ENCODE measurements at regions not wholly inside any gene's neighbourhood (a gene's known extent, or its start where the extent isn't known, plus 50 kb on each side); places are given as distances from the start of the nearest gene placed in this dataset.
"Not testable (repeated sequence)": the region's sequence is repeated elsewhere in the genome, so short reads cannot be mapped to it uniquely, and the experiment has no call there.

DNA sequence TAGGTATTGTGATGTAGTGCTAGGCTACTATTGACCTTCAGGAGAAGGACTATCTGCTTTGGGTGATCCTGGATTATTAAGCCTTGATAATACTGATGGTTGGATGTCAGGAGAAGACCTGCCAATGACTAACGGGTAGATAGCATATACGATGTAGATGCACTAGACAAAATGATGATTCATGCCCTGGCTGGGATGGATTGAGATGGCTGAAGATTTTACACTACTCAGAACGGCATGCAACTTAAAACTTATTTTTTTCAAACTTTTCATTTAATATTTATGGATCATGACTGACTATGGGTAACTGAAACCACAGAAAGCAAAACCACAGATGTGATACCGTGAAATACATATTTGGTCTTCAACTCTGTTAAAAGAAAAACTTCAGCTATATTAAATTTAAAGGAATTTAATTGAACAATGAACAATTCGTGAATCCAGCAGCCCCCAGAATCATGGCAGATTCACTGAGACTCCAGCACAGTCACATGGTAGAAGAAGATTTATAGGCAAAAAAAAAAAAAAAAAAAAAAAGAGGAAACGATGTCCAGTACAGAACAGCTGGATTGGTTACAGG, 124.6 kb upstream of the CDK13 start:
- DNase-seq (ENCODE audit: low spot score): no peak

GRCh38 chr7:39826166-39826565, 123.9 kb upstream of the CDK13 start:
- no peak for DNase-seq (ENCODE audit: low spot score)
- TF ChIP-seq, protein P1, sequence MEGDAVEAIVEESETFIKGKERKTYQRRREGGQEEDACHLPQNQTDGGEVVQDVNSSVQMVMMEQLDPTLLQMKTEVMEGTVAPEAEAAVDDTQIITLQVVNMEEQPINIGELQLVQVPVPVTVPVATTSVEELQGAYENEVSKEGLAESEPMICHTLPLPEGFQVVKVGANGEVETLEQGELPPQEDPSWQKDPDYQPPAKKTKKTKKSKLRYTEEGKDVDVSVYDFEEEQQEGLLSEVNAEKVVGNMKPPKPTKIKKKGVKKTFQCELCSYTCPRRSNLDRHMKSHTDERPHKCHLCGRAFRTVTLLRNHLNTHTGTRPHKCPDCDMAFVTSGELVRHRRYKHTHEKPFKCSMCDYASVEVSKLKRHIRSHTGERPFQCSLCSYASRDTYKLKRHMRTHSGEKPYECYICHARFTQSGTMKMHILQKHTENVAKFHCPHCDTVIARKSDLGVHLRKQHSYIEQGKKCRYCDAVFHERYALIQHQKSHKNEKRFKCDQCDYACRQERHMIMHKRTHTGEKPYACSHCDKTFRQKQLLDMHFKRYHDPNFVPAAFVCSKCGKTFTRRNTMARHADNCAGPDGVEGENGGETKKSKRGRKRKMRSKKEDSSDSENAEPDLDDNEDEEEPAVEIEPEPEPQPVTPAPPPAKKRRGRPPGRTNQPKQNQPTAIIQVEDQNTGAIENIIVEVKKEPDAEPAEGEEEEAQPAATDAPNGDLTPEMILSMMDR (IDR thresholded peaks at IDR 0.05; ENCODE audit: extremely low read depth, missing control alignments): no peak

More for the DNA sequence above, 124.6 kb upstream of the CDK13 start:
- TF ChIP-seq, protein P1 (IDR thresholded peaks at IDR 0.05; ENCODE audit: extremely low read depth, missing control alignments): no peak

- no peak for DNase-seq (ENCODE audit: low spot score)
- TF ChIP-seq, protein P1 (IDR thresholded peaks at IDR 0.05; ENCODE audit: extremely low read depth, missing control alignments): no peak
These were observed 122.5 kb upstream of the CDK13 start for GRCh38 chr7:39827571-39827970.

GRCh38 chr7:39829028-39829427, 121.0 kb upstream of the CDK13 start:
- TF ChIP-seq, protein P1 (IDR thresholded peaks at IDR 0.05; ENCODE audit: extremely low read depth, missing control alignments): no peak
- DNase-seq (ENCODE audit: low spot score): no peak

DNA sequence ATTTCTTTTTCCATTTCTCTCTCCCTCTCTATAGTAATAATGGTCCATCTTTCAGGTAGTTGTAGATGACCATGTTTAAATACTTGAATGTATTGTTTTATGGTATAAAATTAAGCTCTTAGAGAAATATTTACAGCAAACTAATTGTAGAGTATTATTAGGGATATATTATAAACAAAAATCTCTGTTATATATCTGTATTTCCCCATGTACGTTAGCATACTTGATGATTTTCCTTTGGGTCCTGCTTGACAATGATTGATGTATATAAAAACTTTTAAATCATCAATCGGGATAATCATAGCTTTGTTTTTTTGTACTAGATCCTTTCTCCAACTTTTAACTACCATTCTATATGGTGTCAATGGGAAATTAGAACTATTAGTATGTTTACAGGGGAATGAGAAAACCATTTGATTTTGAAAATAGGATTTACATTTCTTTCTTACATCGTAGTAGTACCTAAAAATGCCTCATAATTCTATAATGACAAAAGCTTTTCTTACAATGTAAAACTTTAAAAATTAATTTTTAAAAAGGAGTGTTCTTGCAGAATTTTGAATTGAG, 117.5 kb upstream of the CDK13 start:
- DNase-seq (ENCODE audit: low spot score): no peak
- TF ChIP-seq, protein P1 (IDR thresholded peaks at IDR 0.05; ENCODE audit: extremely low read depth, missing control alignments): no peak

DNA sequence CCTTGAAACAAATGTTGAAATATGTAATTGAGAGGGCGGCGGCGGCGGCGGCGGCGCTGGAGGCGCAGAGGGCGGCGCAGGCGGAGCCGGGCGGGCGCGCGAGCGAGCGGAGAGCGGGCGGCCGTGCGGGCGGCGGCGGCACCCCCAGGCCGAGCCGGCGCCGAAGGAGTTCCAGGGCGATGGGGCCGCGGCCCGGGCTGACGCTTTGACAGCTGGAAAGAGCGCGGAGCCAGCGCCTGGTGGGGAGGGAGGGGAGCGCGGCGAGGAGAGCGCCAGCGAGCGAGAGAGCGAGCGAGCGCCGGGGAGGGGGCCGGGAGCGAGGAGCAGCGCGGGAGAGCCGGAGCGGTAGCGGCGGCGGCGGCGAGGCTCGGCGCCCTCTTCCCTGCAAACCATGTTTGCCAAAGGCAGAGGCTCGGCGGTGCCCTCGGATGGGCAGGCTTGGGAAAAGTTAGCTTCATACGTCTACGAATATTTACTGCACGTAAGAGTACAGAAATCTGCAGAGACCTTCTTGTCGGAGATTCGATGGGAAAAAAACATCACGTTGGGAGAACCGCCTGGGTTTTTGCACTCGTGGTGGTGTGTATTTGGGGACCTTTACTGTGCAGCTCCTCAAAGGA, 116.8 kb upstream of the CDK13 start:
- DNase-seq (ENCODE audit: low spot score): peak; percentile 40

GRCh38 chr7:39833865-39834634, 116.0 kb upstream of the CDK13 start:
- not testable (repeated sequence) for DNase-seq (ENCODE audit: low spot score)

DNA sequence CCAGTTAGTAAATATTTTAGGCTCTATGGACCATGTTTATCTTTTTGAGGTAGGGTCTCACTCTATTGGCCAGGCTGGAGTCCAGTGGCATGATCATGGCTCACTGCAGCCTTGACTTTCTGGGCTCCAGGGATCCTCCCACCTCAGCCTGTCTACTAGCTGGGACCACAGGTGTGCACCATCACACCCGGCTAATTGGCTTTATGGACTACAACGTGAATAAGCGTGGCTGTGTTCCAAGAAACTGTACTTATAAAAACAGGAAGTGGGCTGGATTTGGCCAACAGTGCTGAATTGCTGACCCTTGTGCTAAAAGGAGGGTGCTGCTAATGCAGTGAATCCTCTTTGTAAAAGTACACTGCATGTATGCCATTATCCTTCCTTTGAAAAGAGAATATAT, 111.7 kb upstream of the CDK13 start:
- TF ChIP-seq, protein P1 (IDR thresholded peaks at IDR 0.05; ENCODE audit: extremely low read depth, missing control alignments): no peak
- DNase-seq (ENCODE audit: low spot score): no peak
